ENCODE measurements at regions not wholly inside any gene's neighbourhood (a gene's known extent, or its start where the extent isn't known, plus 50 kb on each side); places are given as distances from the start of the nearest gene placed in this dataset.

DNA sequence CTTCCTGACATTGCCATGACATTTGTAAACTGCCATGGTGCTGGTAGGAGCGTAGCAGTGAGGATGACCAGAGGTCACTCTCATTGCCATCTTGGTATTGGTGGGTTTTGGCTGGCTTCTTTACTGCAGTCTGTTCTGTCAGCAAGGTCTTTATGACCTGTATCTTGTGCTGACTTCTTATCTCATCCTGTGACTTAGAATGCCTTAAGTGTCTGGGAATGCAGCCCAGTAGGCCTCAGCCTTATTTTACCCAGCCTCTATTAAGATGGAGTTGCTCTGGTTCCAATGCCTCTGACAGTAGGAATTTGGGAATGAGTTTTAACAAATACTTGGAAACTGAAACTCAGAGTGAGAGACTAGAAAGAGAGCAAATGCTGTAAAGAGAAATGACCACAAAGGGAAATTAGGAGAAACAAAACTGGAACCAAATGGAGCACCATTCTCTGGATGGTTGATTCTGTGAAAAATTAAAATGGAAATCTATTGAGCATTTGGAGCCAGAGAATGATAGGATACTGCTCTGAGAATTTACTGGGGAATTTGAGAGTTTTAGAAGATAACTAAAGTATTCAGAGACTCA is 50.1 kb upstream of the RHOU start:
- no peaks in the 10 kb centered on the region for H3K4me1 ChIP-seq
- peaks cover 0 to 30% (median 0%) of the 10 kb centered on the region in 4 donors for H3K27me3 ChIP-seq
- intact Hi-C loops (cut with DNase I) = no loop called here
- H3K27ac ChIP-seq = no peak overlapping the region
- DNase-seq = no peak
- TF ChIP-seq CTCF (IDR thresholded peaks at IDR 0.05) (no peak), POLR2A (IDR thresholded peaks at IDR 0.05) (no peak)
- WGBS, 2 donors = 85 to 100% methylated on average over 1 of the region's 1 CpG
- H3K9me3 ChIP-seq = no peaks in the 10 kb centered on the region
- H3K4me3 ChIP-seq = no peak overlapping the region
- no peaks in the 10 kb centered on the region for H3K36me3 ChIP-seq

Small RNA genes in the stretch of these regions (small RNA-seq; reads per million reads assigned to genes)
- gene RF00432 (0 reads per million in 4 donors), gene RNA5S10 (0 reads per million in 4 donors), gene RNA5S11 (0 reads per million in 4 donors), gene RNA5S12 (0 reads per million in 4 donors), gene RNA5S13 (0 reads per million in 4 donors), gene RNA5S14 (0 reads per million in 4 donors), gene RNA5S15 (0 reads per million in 4 donors), gene RNA5S16 (0 reads per million in 4 donors), gene RNA5S17 (0 reads per million in 4 donors), gene RNA5S2 (0 reads per million in 4 donors), gene RNA5S3 (0 reads per million in 4 donors), gene RNA5S4 (0 reads per million in 4 donors), gene RNA5S5 (0 reads per million in 4 donors), gene RNA5S6 (0 reads per million in 4 donors), gene RNA5S7 (0 reads per million in 4 donors), gene RNA5S8 (0 reads per million in 4 donors), gene RNA5S9 (0 reads per million in 4 donors), gene RNA5SP18 (0 reads per million in 4 donors)
